ENCODE measurements at regions not wholly inside any gene's neighbourhood (a gene's known extent, or its start where the extent isn't known, plus 50 kb on each side); places are given as distances from the start of the nearest gene placed in this dataset.

GRCh38 chr2:204333861-204334260, 211.4 kb upstream of the PARD3B start:
- Mint-ChIP-seq H3K27ac (no peak overlapping the region), H3K27me3 (ENCODE audit: low read depth in 2 of 2) (peaks cover 5 to 27% of the 10 kb centered on the region in 2 donors), H3K4me1 (no peaks in the 10 kb centered on the region), H3K36me3 (no peaks in the 10 kb centered on the region), H3K9me3 (no peaks in the 10 kb centered on the region), H3K4me3 (no peak overlapping the region)
- no peak for ATAC-seq
- no peak overlapping the region for H3K4me3 ChIP-seq (ENCODE audit: low read length)
- no peaks in the 10 kb centered on the region for H3K27me3 ChIP-seq (ENCODE audit: control insufficient read depth, insufficient read depth, low read length)
- WGBS (ENCODE audit: insufficient coverage) = 83% methylated on average over 2 of the region's 3 CpGs
- TF ChIP-seq CTCF (IDR thresholded peaks at IDR 0.05) = no peak
- no peaks in the 10 kb centered on the region for H3K4me1 ChIP-seq (ENCODE audit: control insufficient read depth, insufficient read depth, low read length)
- no peak for DNase-seq
- no peaks in the 10 kb centered on the region for H3K9me3 ChIP-seq (ENCODE audit: control insufficient read depth, insufficient read depth, low read length)
- intact Hi-C loops (cut with micrococcal nuclease) = no loop called here
- H3K27ac ChIP-seq (ENCODE audit: low read length) = no peak overlapping the region
- no peaks in the 10 kb centered on the region for H3K36me3 ChIP-seq (ENCODE audit: control insufficient read depth, insufficient read depth, low read length)

GRCh38 chr2:204335451-204336058, 209.7 kb upstream of the PARD3B start:
- ATAC-seq (no peak), DNase-seq (no peak)

GRCh38 chr2:204336153-204336744, 209.0 kb upstream of the PARD3B start:
- H3K27ac Mint-ChIP-seq = no peak overlapping the region
- TF ChIP-seq CTCF (IDR thresholded peaks at IDR 0.05) = no peak
- H3K4me1 Mint-ChIP-seq = no peaks in the 10 kb centered on the region
- DNase-seq (no peak), ATAC-seq (no peak)
- no peaks in the 10 kb centered on the region for H3K9me3 ChIP-seq (ENCODE audit: control insufficient read depth, insufficient read depth, low read length)
- no peaks in the 10 kb centered on the region for H3K9me3 Mint-ChIP-seq
- no peak overlapping the region for H3K4me3 ChIP-seq (ENCODE audit: low read length)
- no peaks in the 10 kb centered on the region for H3K27me3 ChIP-seq (ENCODE audit: control insufficient read depth, insufficient read depth, low read length)
- 100% methylated on average over 1 of the region's 3 CpGs for whole genome bisulfite sequencing (ENCODE audit: insufficient coverage)
- peaks cover 5 to 28% of the 10 kb centered on the region in 2 donors for H3K27me3 Mint-ChIP-seq (ENCODE audit: low read depth in 2 of 2)
- no peak overlapping the region for H3K4me3 Mint-ChIP-seq
- intact Hi-C loops (cut with micrococcal nuclease) = no loop called here
- H3K4me1 ChIP-seq (ENCODE audit: control insufficient read depth, insufficient read depth, low read length) = no peaks in the 10 kb centered on the region
- no peaks in the 10 kb centered on the region for H3K36me3 ChIP-seq (ENCODE audit: control insufficient read depth, insufficient read depth, low read length)
- H3K36me3 Mint-ChIP-seq = no peaks in the 10 kb centered on the region
- no peak overlapping the region for H3K27ac ChIP-seq (ENCODE audit: low read length)

More at GRCh38 chr2:204335451-204336058, 209.7 kb upstream of the PARD3B start:
- H3K4me3 Mint-ChIP-seq = no peak overlapping the region
- no peak overlapping the region for H3K27ac Mint-ChIP-seq
- H3K27ac ChIP-seq (ENCODE audit: low read length) = no peak overlapping the region
- WGBS (ENCODE audit: insufficient coverage) = 90% methylated on average over 2 of the region's 2 CpGs
- H3K27me3 ChIP-seq (ENCODE audit: control insufficient read depth, insufficient read depth, low read length) = no peaks in the 10 kb centered on the region
- H3K4me1 Mint-ChIP-seq = no peaks in the 10 kb centered on the region
- intact Hi-C loops (cut with micrococcal nuclease) = no loop called here
- H3K27me3 Mint-ChIP-seq (ENCODE audit: low read depth in 2 of 2) = peaks cover 5 to 28% of the 10 kb centered on the region in 2 donors
- H3K9me3 Mint-ChIP-seq = no peaks in the 10 kb centered on the region
- no peak overlapping the region for H3K4me3 ChIP-seq (ENCODE audit: low read length)
- H3K36me3 Mint-ChIP-seq = no peaks in the 10 kb centered on the region
- no peaks in the 10 kb centered on the region for H3K36me3 ChIP-seq (ENCODE audit: control insufficient read depth, insufficient read depth, low read length)
- TF ChIP-seq CTCF (IDR thresholded peaks at IDR 0.05) = no peak
- H3K4me1 ChIP-seq (ENCODE audit: control insufficient read depth, insufficient read depth, low read length) = no peaks in the 10 kb centered on the region
- H3K9me3 ChIP-seq (ENCODE audit: control insufficient read depth, insufficient read depth, low read length) = no peaks in the 10 kb centered on the region

GRCh38 chr2:204337638-204338037, 207.6 kb upstream of the PARD3B start:
- Mint-ChIP-seq H3K4me1 (no peaks in the 10 kb centered on the region), H3K4me3 (no peak overlapping the region), H3K27me3 (ENCODE audit: low read depth in 2 of 2) (peaks cover 5 to 28% of the 10 kb centered on the region in 2 donors), H3K9me3 (no peaks in the 10 kb centered on the region), H3K27ac (no peak overlapping the region), H3K36me3 (no peaks in the 10 kb centered on the region)
- intact Hi-C loops (cut with micrococcal nuclease) = no loop called here
- no peak for DNase-seq
- H3K27ac ChIP-seq (ENCODE audit: low read length) = no peak overlapping the region
- TF ChIP-seq CTCF (IDR thresholded peaks at IDR 0.05) = no peak
- WGBS (ENCODE audit: insufficient coverage) = 94% methylated on average over 1 of the region's 1 CpG
- H3K4me1 ChIP-seq (ENCODE audit: control insufficient read depth, insufficient read depth, low read length) = no peaks in the 10 kb centered on the region
- H3K9me3 ChIP-seq (ENCODE audit: control insufficient read depth, insufficient read depth, low read length) = no peaks in the 10 kb centered on the region
- ATAC-seq = no peak
- no peak overlapping the region for H3K4me3 ChIP-seq (ENCODE audit: low read length)
- H3K27me3 ChIP-seq (ENCODE audit: control insufficient read depth, insufficient read depth, low read length) = no peaks in the 10 kb centered on the region
- no peaks in the 10 kb centered on the region for H3K36me3 ChIP-seq (ENCODE audit: control insufficient read depth, insufficient read depth, low read length)
